ENCODE measurements at regions not wholly inside any gene's neighbourhood (a gene's known extent, or its start where the extent isn't known, plus 50 kb on each side); places are given as distances from the start of the nearest gene placed in this dataset.

DNA sequence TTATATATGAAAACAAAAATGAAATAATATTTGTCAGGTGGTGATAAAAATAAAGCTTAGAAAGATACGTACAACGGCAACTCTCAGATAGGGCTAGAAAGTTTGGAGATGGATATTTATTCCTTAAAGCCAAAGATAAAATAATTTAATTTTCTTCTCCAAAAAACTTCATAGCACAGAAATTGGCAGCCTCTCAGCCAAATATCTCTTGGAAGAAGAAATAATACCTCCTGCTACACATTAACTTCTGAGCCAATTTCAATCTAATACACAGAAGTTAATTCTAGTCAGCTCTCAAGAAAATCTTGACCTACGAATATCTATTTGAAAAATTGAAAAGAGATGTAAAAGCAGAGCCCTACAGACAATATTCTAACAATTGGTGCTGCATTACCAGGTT is 122.4 kb downstream of the TES start:
- BruUV-seq (replicated peaks), result no TSS peak
- H3K4me1 ChIP-seq (ENCODE audit: insufficient read depth, low read length, poor library complexity, severe bottlenecking), result peaks cover 47% of the 10 kb centered on the region
- ChIA-PET POLR2A (ENCODE audit: low non-redundant PET) (no interaction called here), CTCF (no interaction called here)
- peak overlapping the region; percentile 31 for H3K27ac ChIP-seq (ENCODE audit: low read depth, low read length, poor library complexity, severe bottlenecking)
- no peaks in the 10 kb centered on the region for H3K36me3 ChIP-seq (ENCODE audit: insufficient read depth, low read length, poor library complexity, severe bottlenecking)
- intact Hi-C loops (cut with micrococcal nuclease; ENCODE audit: unreplicated experiment), result loop anchor here (10.0 kb wide), 1 partner anchor 252 kb away; no protein-coding TSS in a partner anchor
- TF ChIP-seq EZH2 (IDR thresholded peaks at IDR 0.05; ENCODE audit: borderline replicate concordance, low read depth, low read length, poor library complexity, severe bottlenecking), result no peak
- TF ChIP-seq, protein P1, sequence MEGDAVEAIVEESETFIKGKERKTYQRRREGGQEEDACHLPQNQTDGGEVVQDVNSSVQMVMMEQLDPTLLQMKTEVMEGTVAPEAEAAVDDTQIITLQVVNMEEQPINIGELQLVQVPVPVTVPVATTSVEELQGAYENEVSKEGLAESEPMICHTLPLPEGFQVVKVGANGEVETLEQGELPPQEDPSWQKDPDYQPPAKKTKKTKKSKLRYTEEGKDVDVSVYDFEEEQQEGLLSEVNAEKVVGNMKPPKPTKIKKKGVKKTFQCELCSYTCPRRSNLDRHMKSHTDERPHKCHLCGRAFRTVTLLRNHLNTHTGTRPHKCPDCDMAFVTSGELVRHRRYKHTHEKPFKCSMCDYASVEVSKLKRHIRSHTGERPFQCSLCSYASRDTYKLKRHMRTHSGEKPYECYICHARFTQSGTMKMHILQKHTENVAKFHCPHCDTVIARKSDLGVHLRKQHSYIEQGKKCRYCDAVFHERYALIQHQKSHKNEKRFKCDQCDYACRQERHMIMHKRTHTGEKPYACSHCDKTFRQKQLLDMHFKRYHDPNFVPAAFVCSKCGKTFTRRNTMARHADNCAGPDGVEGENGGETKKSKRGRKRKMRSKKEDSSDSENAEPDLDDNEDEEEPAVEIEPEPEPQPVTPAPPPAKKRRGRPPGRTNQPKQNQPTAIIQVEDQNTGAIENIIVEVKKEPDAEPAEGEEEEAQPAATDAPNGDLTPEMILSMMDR (conservative IDR thresholded peaks at IDR 0.05; ENCODE audit: low read depth, low read length), result no peak
- no peaks in the 10 kb centered on the region for H3K27me3 ChIP-seq (replicated peaks; ENCODE audit: insufficient read depth, low read depth, low read length, poor library complexity)
- H3K9me3 ChIP-seq (ENCODE audit: low read depth, low read length, poor library complexity, severe bottlenecking), result peaks cover 4% of the 10 kb centered on the region
- DNase-seq (ENCODE audit: low spot score), result no peak
- no peak overlapping the region for H3K4me3 ChIP-seq (ENCODE audit: low read depth, low read length, poor library complexity, severe bottlenecking)

DNA sequence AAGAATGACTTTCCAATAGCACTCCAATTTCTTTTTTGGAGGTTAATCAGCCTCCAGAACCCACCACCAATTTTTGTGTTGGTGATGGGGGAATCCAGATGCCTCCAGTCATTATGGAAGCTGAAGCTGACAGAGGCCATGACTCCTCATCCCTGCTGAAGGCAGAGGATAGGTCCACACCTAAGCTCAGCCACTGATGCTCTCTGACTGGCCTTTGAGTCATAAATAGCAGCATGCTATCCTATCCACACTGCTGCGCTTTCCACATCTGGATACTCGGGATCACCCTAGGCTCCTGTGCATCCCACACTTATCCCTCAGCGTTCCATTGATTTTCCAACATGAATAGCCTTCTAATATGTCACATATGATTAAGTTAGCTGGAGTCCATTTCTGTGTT is 124.2 kb downstream of the TES start:
- Histone ChIP-seq H3K27ac (ENCODE audit: low read depth, low read length, poor library complexity, severe bottlenecking) (no peak overlapping the region), H3K4me3 (ENCODE audit: low read depth, low read length, poor library complexity, severe bottlenecking) (no peak overlapping the region), H3K9me3 (ENCODE audit: low read depth, low read length, poor library complexity, severe bottlenecking) (peaks cover 4% of the 10 kb centered on the region), H3K36me3 (ENCODE audit: insufficient read depth, low read length, poor library complexity, severe bottlenecking) (no peaks in the 10 kb centered on the region), H3K4me1 (ENCODE audit: insufficient read depth, low read length, poor library complexity, severe bottlenecking) (peaks cover 46% of the 10 kb centered on the region), H3K27me3 (replicated peaks; ENCODE audit: insufficient read depth, low read depth, low read length, poor library complexity) (no peaks in the 10 kb centered on the region)
- no peak for DNase-seq (ENCODE audit: low spot score)
- ChIA-PET POLR2A (ENCODE audit: low non-redundant PET) (no interaction called here), CTCF (no interaction called here)
- no TSS peak for BruUV-seq (replicated peaks)
- TF ChIP-seq, protein P1 (conservative IDR thresholded peaks at IDR 0.05; ENCODE audit: low read depth, low read length), result no peak
- TF ChIP-seq EZH2 (IDR thresholded peaks at IDR 0.05; ENCODE audit: borderline replicate concordance, low read depth, low read length, poor library complexity, severe bottlenecking), result no peak
- intact Hi-C loops (cut with micrococcal nuclease; ENCODE audit: unreplicated experiment), result loop anchor here (10.0 kb wide), 1 partner anchor 250 kb away; no protein-coding TSS in a partner anchor

DNA sequence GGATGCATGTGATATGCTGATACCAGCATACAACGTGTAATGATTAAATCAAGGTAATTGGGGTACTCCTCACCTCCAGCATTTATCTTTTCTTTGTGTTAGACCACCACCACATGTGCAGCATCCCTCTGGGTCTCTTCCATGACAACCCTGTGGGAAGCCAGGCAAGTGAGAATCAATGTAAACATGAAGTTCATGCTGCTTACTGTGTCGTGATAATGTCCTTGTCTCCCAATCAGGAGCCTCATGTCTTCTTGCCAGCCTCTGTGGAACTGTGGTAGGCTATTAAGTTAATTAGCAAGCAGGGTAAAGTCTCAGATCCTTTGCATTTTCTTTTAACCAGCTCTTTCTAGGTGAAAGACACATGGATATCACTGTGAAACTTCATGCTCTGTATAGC is 126.7 kb downstream of the TES start:
- no TSS peak for BruUV-seq (replicated peaks)
- ChIA-PET POLR2A (ENCODE audit: low non-redundant PET) (no interaction called here), CTCF (no interaction called here)
- peaks cover 4% of the 10 kb centered on the region for H3K9me3 ChIP-seq (ENCODE audit: low read depth, low read length, poor library complexity, severe bottlenecking)
- no peaks in the 10 kb centered on the region for H3K36me3 ChIP-seq (ENCODE audit: insufficient read depth, low read length, poor library complexity, severe bottlenecking)
- H3K4me3 ChIP-seq (ENCODE audit: low read depth, low read length, poor library complexity, severe bottlenecking), result no peak overlapping the region
- intact Hi-C loops (cut with micrococcal nuclease; ENCODE audit: unreplicated experiment), result loop anchor here (10.0 kb wide), 1 partner anchor 248 kb away; no protein-coding TSS in a partner anchor
- no peaks in the 10 kb centered on the region for H3K27me3 ChIP-seq (replicated peaks; ENCODE audit: insufficient read depth, low read depth, low read length, poor library complexity)
- DNase-seq (ENCODE audit: low spot score), result no peak
- peaks cover 46% of the 10 kb centered on the region for H3K4me1 ChIP-seq (ENCODE audit: insufficient read depth, low read length, poor library complexity, severe bottlenecking)
- peak overlapping the region; percentile 31 for H3K27ac ChIP-seq (ENCODE audit: low read depth, low read length, poor library complexity, severe bottlenecking)
- no peak for TF ChIP-seq EZH2 (IDR thresholded peaks at IDR 0.05; ENCODE audit: borderline replicate concordance, low read depth, low read length, poor library complexity, severe bottlenecking)
- TF ChIP-seq, protein P1 (conservative IDR thresholded peaks at IDR 0.05; ENCODE audit: low read depth, low read length), result no peak

Data from A673 (cell line).